ENCODE measurements at regions not wholly inside any gene's neighbourhood (a gene's known extent, or its start where the extent isn't known, plus 50 kb on each side); places are given as distances from the start of the nearest gene placed in this dataset.
A peak's percentile ranks its signal among the peaks of the same experiment; 100 is the strongest.

DNA sequence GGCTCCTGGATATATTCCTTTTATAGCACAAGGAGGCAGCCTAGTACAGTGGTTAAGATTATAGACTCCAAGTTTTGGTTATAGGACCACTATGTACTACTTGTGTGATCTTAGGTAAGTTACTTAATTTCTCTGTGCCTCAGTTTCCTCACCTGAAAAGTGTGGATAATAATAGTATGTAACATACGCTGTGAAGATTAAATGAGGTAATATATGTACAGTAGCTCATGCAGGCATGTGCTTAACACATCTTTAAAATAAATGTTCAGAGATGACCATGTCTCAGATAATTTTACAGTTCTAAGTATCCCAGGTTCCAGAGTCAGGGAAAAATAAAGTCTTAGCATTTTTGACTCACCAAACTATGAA lies 55.7 kb upstream of the TRABD2B start:
- no peak for DNase-seq

DNA sequence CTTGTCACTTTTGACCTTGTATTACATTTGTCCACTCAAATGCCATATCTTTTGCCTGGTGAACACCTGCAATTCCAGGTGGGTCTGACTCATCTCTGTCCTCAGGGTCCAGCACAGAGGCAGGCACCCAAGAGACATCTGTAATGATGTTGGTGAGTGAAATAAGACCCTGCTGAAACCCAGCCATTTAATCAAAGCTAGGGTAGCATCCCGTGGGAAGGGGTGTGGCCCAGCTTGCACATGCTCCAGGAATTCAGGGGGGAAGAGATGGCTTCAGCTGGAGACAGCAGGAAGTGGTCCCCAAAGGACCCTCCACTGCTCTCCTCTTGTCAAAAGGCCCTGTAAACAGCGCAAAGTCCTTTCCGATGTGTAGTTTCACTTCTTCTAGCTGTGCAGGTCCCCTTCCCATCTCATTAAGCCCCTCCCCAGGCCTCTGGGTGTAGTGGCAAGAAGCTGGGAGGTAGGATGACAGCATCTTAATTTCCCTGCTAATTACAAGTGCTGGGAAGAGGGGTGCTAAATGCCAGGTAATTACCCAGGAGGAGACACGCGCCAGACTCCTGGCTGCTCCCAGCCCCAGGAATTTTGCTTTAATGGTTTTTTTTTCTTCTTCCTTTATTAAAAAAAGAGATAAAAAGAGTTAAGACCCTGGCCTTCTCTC lies 54.4 kb upstream of the TRABD2B start:
- DNase-seq = peak; percentile 68

DNA sequence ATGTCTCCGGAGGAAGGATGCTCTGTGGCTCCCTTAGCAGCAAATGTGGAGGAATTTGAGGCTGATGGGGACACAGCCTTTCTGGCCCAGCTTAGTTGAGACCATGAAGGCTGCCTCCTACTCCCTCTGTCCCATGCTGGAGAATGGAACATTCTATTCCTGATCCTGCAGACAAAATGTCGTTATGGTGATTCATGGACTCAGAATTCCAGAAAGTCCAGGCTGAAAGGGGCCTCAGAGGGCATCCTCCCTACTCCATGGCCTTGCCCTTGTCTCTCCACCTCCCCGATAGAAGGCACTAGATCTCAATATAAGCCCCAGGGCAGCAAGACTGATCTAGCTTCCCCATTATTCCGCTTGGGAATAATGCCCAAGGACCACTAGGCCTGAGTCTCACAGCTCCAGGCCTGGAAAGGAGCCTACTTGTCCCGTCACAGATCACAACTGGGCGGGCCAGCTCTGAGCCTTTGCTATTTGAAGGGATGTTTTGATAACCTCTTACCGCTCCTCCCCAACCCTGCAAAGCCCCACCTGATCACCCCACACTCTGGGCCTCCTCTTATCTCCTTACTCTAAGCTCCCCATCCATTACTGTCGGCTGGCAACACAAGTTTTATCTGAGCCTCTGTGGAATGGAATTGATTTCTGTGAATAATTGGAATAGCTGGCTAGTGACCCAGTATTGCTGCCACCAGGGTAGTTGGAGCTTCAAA lies 52.8 kb upstream of the TRABD2B start:
- DNase-seq = peak; percentile 65

DNA sequence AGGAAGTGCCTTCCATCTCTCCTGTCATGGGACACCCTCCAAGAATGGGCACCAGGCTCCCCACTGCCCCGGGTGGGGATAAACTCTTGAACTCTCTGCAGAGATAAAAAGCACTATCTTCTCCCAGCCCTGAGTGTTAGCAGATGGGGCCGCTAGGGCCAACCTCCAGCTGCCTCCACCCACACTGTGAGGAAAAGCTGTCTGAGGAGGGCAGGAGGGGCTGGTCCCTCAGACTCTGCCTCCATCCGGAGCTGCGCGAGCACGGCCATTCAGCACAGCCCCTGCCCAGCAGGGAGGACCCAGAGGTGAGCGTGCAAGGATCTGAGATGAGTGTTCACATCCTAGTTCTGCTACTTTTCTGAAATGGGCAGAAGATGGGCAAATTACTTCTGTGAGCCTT lies 51.8 kb upstream of the TRABD2B start:
- DNase-seq = no peak

DNA sequence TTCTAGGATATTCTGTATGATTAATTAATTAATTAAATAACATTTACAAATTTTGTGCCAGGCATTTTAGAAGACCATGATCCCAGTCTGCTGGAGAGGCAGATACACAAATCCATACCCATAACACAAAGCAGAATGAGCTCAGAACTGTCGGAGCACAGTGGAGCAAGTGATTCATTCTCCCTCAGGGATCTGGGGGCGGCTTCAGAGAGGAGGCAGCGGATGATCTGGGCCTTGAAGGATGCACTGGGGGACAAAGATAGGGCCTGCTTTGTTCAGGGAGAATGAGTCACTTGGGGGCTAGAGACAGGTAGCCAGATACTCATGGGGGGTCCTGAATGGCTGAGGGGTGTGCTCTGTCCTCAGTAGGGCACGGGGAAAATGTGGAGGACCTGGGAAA lies 50.9 kb upstream of the TRABD2B start:
- DNase-seq = peak; percentile 88

DNA sequence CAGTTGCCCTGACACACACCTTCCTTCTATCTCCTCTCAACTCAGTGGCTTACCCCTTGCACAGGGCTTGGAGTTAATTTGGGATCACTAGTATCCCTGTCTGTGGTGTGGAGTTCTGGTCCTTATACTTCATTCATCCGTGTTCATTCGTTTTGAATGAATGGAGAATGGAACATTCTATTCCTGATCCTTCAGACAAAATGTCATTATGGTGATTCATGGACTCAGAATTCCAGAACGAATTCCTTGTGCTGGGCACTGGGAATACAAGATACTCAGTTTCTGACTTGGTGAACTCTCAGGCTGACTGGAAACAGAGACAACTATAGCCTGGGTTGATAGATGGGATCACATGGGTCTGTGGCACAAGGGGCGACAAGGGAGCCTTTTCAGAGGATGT lies 49.9 kb upstream of the TRABD2B start:
- DNase-seq = peak; percentile 87
